ENCODE measurements at regions not wholly inside any gene's neighbourhood (a gene's known extent, or its start where the extent isn't known, plus 50 kb on each side); places are given as distances from the start of the nearest gene placed in this dataset.

DNA sequence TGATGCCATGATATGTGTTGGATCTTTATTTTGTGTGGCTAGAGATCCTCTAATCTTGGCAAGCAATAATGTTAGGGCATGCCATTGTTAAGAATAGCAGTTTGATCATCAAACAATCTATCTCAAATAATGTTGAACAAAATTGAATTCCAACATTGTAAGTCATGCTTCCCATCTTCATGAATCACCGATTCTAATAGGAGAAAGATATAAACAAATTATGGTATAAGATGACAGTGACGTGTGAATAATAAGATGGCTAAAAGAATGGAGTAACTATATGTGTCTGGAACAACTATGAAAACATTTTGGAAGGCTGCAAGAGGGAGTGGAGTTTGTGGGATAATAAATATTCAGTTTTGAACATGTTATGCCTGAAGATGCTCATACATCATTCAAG, 208.4 kb downstream of the DTHD1 start:
- no peaks in the 10 kb centered on the region for H4K20me1 ChIP-seq (ENCODE audit: insufficient read depth, low read length)
- H3K4me2 ChIP-seq (ENCODE audit: low read length): no peak overlapping the region
- no peaks in the 10 kb centered on the region for H3K36me3 ChIP-seq (replicated peaks; ENCODE audit: low read depth, low read length)
- no peak overlapping the region for H3K27ac ChIP-seq (ENCODE audit: low read length)
- TF ChIP-seq, protein P1, sequence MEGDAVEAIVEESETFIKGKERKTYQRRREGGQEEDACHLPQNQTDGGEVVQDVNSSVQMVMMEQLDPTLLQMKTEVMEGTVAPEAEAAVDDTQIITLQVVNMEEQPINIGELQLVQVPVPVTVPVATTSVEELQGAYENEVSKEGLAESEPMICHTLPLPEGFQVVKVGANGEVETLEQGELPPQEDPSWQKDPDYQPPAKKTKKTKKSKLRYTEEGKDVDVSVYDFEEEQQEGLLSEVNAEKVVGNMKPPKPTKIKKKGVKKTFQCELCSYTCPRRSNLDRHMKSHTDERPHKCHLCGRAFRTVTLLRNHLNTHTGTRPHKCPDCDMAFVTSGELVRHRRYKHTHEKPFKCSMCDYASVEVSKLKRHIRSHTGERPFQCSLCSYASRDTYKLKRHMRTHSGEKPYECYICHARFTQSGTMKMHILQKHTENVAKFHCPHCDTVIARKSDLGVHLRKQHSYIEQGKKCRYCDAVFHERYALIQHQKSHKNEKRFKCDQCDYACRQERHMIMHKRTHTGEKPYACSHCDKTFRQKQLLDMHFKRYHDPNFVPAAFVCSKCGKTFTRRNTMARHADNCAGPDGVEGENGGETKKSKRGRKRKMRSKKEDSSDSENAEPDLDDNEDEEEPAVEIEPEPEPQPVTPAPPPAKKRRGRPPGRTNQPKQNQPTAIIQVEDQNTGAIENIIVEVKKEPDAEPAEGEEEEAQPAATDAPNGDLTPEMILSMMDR (IDR thresholded peaks at IDR 0.05; ENCODE audit: low read depth, low read length): no peak
- TF ChIP-seq EZH2phosphoT487 (IDR thresholded peaks at IDR 0.05; ENCODE audit: low read depth): no peak
- no peak overlapping the region for H3K4me3 ChIP-seq (ENCODE audit: low read length)
- H3K9ac ChIP-seq (ENCODE audit: low read length): no peak overlapping the region
- H3K9me3 ChIP-seq (ENCODE audit: insufficient read depth, low read length): no peaks in the 10 kb centered on the region
- H2AFZ ChIP-seq (ENCODE audit: low read depth, low read length): no peak overlapping the region
- no peaks in the 10 kb centered on the region for H3K27me3 ChIP-seq (ENCODE audit: low read depth, low read length)
- H3K4me1 ChIP-seq (ENCODE audit: low read length): no peaks in the 10 kb centered on the region
- no peaks in the 10 kb centered on the region for H3K79me2 ChIP-seq (ENCODE audit: low read length)

GRCh38 chr4:36492041-36492440, 210.6 kb downstream of the DTHD1 start:
- H2AFZ ChIP-seq (ENCODE audit: low read depth, low read length): no peak overlapping the region
- no peak overlapping the region for H3K27ac ChIP-seq (ENCODE audit: low read length)
- H3K27me3 ChIP-seq (ENCODE audit: low read depth, low read length): no peaks in the 10 kb centered on the region
- no peaks in the 10 kb centered on the region for H3K4me1 ChIP-seq (ENCODE audit: low read length)
- H3K4me2 ChIP-seq (ENCODE audit: low read length): no peak overlapping the region
- TF ChIP-seq, protein P1 (IDR thresholded peaks at IDR 0.05; ENCODE audit: low read depth, low read length): no peak
- H3K36me3 ChIP-seq (replicated peaks; ENCODE audit: low read depth, low read length): no peaks in the 10 kb centered on the region
- H3K9me3 ChIP-seq (ENCODE audit: insufficient read depth, low read length): no peaks in the 10 kb centered on the region
- H3K79me2 ChIP-seq (ENCODE audit: low read length): no peaks in the 10 kb centered on the region
- no peaks in the 10 kb centered on the region for H4K20me1 ChIP-seq (ENCODE audit: insufficient read depth, low read length)
- H3K9ac ChIP-seq (ENCODE audit: low read length): no peak overlapping the region
- H3K4me3 ChIP-seq (ENCODE audit: low read length): no peak overlapping the region

DNA sequence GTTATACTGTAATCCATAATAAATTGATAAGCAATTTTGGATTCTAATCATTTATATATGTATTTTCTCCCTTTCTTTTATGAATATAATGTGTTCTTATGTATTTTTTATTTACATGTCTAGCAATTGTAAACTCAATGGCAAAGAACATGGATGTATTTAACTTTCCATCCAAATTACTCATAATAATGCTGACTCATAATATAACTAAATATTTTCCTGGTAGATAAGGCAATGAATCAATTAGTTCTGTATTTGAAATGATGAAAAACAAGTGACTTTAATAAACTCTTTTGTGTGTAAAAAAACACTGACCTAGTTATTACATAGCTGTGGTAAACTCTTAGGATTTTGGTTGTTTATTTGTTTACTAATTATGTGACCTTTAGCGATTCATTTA, 211.2 kb downstream of the DTHD1 start:
- H3K4me2 ChIP-seq (ENCODE audit: low read length): no peak overlapping the region
- no peaks in the 10 kb centered on the region for H3K27me3 ChIP-seq (ENCODE audit: low read depth, low read length)
- TF ChIP-seq, protein P1 (IDR thresholded peaks at IDR 0.05; ENCODE audit: low read depth, low read length): no peak
- TF ChIP-seq EZH2phosphoT487 (IDR thresholded peaks at IDR 0.05; ENCODE audit: low read depth): no peak
- no peak overlapping the region for H2AFZ ChIP-seq (ENCODE audit: low read depth, low read length)
- H3K4me3 ChIP-seq (ENCODE audit: low read length): no peak overlapping the region
- no peak overlapping the region for H3K27ac ChIP-seq (ENCODE audit: low read length)
- H3K9me3 ChIP-seq (ENCODE audit: insufficient read depth, low read length): no peaks in the 10 kb centered on the region
- H3K4me1 ChIP-seq (ENCODE audit: low read length): no peaks in the 10 kb centered on the region
- H4K20me1 ChIP-seq (ENCODE audit: insufficient read depth, low read length): no peaks in the 10 kb centered on the region
- H3K79me2 ChIP-seq (ENCODE audit: low read length): no peaks in the 10 kb centered on the region
- no peaks in the 10 kb centered on the region for H3K36me3 ChIP-seq (replicated peaks; ENCODE audit: low read depth, low read length)
- no peak overlapping the region for H3K9ac ChIP-seq (ENCODE audit: low read length)

GRCh38 chr4:36493251-36493650, 211.8 kb downstream of the DTHD1 start:
- no peak overlapping the region for H3K4me3 ChIP-seq (ENCODE audit: low read length)
- H3K79me2 ChIP-seq (ENCODE audit: low read length): no peaks in the 10 kb centered on the region
- TF ChIP-seq, protein P1 (IDR thresholded peaks at IDR 0.05; ENCODE audit: low read depth, low read length): no peak
- no peak for TF ChIP-seq EZH2phosphoT487 (IDR thresholded peaks at IDR 0.05; ENCODE audit: low read depth)
- no peaks in the 10 kb centered on the region for H3K4me1 ChIP-seq (ENCODE audit: low read length)
- no peak overlapping the region for H3K27ac ChIP-seq (ENCODE audit: low read length)
- H4K20me1 ChIP-seq (ENCODE audit: insufficient read depth, low read length): no peaks in the 10 kb centered on the region
- H3K36me3 ChIP-seq (replicated peaks; ENCODE audit: low read depth, low read length): no peaks in the 10 kb centered on the region
- no peaks in the 10 kb centered on the region for H3K9me3 ChIP-seq (ENCODE audit: insufficient read depth, low read length)
- H2AFZ ChIP-seq (ENCODE audit: low read depth, low read length): no peak overlapping the region
- H3K4me2 ChIP-seq (ENCODE audit: low read length): no peak overlapping the region
- H3K9ac ChIP-seq (ENCODE audit: low read length): no peak overlapping the region
- no peaks in the 10 kb centered on the region for H3K27me3 ChIP-seq (ENCODE audit: low read depth, low read length)
